ENCODE measurements at regions not wholly inside any gene's neighbourhood (a gene's known extent, or its start where the extent isn't known, plus 50 kb on each side); places are given as distances from the start of the nearest gene placed in this dataset.

DNA sequence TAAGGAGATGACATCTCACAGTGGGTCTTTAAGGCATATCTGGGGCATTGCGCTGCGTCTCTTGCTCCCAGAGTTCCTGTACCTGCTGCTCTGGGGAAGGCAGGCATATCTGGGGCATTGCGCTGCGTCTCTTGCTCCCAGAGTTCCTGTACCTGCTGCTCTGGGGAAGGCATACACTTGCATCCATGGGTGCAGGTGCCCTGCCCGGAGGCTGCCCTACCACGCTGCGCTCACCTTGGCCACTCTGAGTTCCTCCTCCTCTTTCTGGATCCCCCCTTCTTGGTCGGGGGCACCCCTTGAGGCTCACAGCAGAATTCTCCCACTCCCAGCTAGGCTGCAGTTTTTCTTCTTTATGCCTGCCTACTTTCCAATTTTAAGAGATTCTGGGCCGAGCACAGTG lies 60.9 kb upstream of the TMTC4 start:
- Histone ChIP-seq H3K9ac (ENCODE audit: low read depth, low read length) (no peak overlapping the region), H4K8ac (ENCODE audit: low read depth in 2 of 2, low read length in 2 of 2) (no peak overlapping the region), H3K79me1 (ENCODE audit: low read depth in 1 of 2, low read length in 2 of 2) (no peaks in the 10 kb centered on the region), H3K14ac (replicated peaks; ENCODE audit: low read depth, low read length) (no peak overlapping the region), H3K18ac (ENCODE audit: low read depth, low read length) (no peak overlapping the region), H4K91ac (ENCODE audit: insufficient read depth, low read depth, low read length) (no peak overlapping the region), H2BK15ac (ENCODE audit: low read depth, low read length) (no peak overlapping the region), H2BK120ac (ENCODE audit: low read depth, low read length) (no peak overlapping the region), H4K5ac (ENCODE audit: low read depth, low read length) (no peak overlapping the region), H3K9me1 (ENCODE audit: insufficient read depth, low read length) (no peaks in the 10 kb centered on the region), H3K9me3 (ENCODE audit: control insufficient read depth, insufficient read depth, low read length) (no peaks in the 10 kb centered on the region), H3K27ac (ENCODE audit: insufficient read depth, low read length) (no peak overlapping the region), H3K56ac (ENCODE audit: extremely low read depth, insufficient read depth, low read length) (no peak overlapping the region), H2AFZ (replicated peaks; ENCODE audit: low read length, poor library complexity) (no peak overlapping the region), H2AK5ac (ENCODE audit: low read depth, low read length) (no peak overlapping the region), H3K36me3 (ENCODE audit: control insufficient read depth, insufficient read depth, low read length) (no peaks in the 10 kb centered on the region), H2BK20ac (ENCODE audit: low read depth, low read length) (no peak overlapping the region), H2AK9ac (replicated peaks; ENCODE audit: low read depth, low read length, poor library complexity) (no peak overlapping the region), H3K4ac (ENCODE audit: low read depth, low read length) (no peak overlapping the region), H3K4me3 (ENCODE audit: insufficient read depth, low read depth, low read length) (no peak overlapping the region), H3K27me3 (ENCODE audit: control insufficient read depth, insufficient read depth, low read length) (no peaks in the 10 kb centered on the region), H3K4me1 (ENCODE audit: control insufficient read depth, insufficient read depth, low read length) (no peaks in the 10 kb centered on the region), H3K4me2 (ENCODE audit: low read depth, low read length) (no peak overlapping the region), H2BK5ac (ENCODE audit: low read depth, low read length, poor library complexity, severe bottlenecking) (no peak overlapping the region), H4K20me1 (ENCODE audit: insufficient read depth, low read length) (no peaks in the 10 kb centered on the region), H3K23ac (ENCODE audit: low read depth, low read length) (no peak overlapping the region)
- TF ChIP-seq, protein P1, sequence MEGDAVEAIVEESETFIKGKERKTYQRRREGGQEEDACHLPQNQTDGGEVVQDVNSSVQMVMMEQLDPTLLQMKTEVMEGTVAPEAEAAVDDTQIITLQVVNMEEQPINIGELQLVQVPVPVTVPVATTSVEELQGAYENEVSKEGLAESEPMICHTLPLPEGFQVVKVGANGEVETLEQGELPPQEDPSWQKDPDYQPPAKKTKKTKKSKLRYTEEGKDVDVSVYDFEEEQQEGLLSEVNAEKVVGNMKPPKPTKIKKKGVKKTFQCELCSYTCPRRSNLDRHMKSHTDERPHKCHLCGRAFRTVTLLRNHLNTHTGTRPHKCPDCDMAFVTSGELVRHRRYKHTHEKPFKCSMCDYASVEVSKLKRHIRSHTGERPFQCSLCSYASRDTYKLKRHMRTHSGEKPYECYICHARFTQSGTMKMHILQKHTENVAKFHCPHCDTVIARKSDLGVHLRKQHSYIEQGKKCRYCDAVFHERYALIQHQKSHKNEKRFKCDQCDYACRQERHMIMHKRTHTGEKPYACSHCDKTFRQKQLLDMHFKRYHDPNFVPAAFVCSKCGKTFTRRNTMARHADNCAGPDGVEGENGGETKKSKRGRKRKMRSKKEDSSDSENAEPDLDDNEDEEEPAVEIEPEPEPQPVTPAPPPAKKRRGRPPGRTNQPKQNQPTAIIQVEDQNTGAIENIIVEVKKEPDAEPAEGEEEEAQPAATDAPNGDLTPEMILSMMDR (conservative IDR thresholded peaks at IDR 0.05; ENCODE audit: low read depth, low read length), result no peak
- TF ChIP-seq RCOR1 (IDR thresholded peaks at IDR 0.05; ENCODE audit: insufficient replicate concordance, low read length), result no peak
- no peak for TF ChIP-seq BHLHE40 (IDR thresholded peaks at IDR 0.05; ENCODE audit: low read depth, low read length)
- no peak for TF ChIP-seq MAFK (IDR thresholded peaks at IDR 0.05; ENCODE audit: low read depth, low read length)
- no peak for TF ChIP-seq MXI1 (IDR thresholded peaks at IDR 0.05; ENCODE audit: borderline replicate concordance, low read depth, low read length)
- no peak for TF ChIP-seq CHD1 (IDR thresholded peaks at IDR 0.05; ENCODE audit: low read depth, low read length)
- TF ChIP-seq, protein P2, sequence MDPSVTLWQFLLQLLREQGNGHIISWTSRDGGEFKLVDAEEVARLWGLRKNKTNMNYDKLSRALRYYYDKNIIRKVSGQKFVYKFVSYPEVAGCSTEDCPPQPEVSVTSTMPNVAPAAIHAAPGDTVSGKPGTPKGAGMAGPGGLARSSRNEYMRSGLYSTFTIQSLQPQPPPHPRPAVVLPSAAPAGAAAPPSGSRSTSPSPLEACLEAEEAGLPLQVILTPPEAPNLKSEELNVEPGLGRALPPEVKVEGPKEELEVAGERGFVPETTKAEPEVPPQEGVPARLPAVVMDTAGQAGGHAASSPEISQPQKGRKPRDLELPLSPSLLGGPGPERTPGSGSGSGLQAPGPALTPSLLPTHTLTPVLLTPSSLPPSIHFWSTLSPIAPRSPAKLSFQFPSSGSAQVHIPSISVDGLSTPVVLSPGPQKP (IDR thresholded peaks at IDR 0.05; ENCODE audit: borderline replicate concordance, low read depth, low read length), result no peak
- TF ChIP-seq, protein P3, sequence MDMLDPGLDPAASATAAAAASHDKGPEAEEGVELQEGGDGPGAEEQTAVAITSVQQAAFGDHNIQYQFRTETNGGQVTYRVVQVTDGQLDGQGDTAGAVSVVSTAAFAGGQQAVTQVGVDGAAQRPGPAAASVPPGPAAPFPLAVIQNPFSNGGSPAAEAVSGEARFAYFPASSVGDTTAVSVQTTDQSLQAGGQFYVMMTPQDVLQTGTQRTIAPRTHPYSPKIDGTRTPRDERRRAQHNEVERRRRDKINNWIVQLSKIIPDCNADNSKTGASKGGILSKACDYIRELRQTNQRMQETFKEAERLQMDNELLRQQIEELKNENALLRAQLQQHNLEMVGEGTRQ (IDR thresholded peaks at IDR 0.05; ENCODE audit: low read depth, low read length), result no peak
- no peak for TF ChIP-seq NFE2L2 (IDR thresholded peaks at IDR 0.05; ENCODE audit: low read depth, low read length)
- no peak for TF ChIP-seq FOS (IDR thresholded peaks at IDR 0.05; ENCODE audit: low read depth, low read length)
- TF ChIP-seq CEBPB (IDR thresholded peaks at IDR 0.05; ENCODE audit: low read depth, low read length), result no peak
- TF ChIP-seq RAD21 (IDR thresholded peaks at IDR 0.05; ENCODE audit: low read length), result no peak
- no peak for TF ChIP-seq MAZ (IDR thresholded peaks at IDR 0.05; ENCODE audit: borderline replicate concordance, low read depth, low read length)
- dilution Hi-C loops (cut with HindIII; ENCODE audit: low sequenced_read_pairs, unreplicated experiment) (no loop called here), intact Hi-C loops (cut with micrococcal nuclease) (no loop called here), in situ Hi-C loops (cut with MboI; ENCODE audit: low sequenced_read_pairs) (no loop called here)
- CTCF ChIA-PET, result no interaction called here
- ATAC-seq (ENCODE audit: low read depth), result no peak
- 87% methylated on average over 3 of the region's 9 CpGs; no CpG with 5 or more reads in 1 of the 2 experiments for WGBS, 2 experiments (ENCODE audit: extremely low coverage in 2 of 2, insufficient read length in 1 of 2)
- POLR2A ChIA-PET (ENCODE audit: unreplicated experiment), result no interaction called here
- no peak for DNase-seq
- BruUV-seq (replicated peaks), result no TSS peak
